ENCODE measurements at regions not wholly inside any gene's neighbourhood (a gene's known extent, or its start where the extent isn't known, plus 50 kb on each side); places are given as distances from the start of the nearest gene placed in this dataset.

GRCh38 chr3:27903446-27903845, 181.3 kb upstream of the EOMES start:
- no peak overlapping the region for H3K4me3 ChIP-seq (ENCODE audit: low read depth, low read length)
- DNase-seq (ENCODE audit: low read depth), result no peak
- TF ChIP-seq, protein P1, sequence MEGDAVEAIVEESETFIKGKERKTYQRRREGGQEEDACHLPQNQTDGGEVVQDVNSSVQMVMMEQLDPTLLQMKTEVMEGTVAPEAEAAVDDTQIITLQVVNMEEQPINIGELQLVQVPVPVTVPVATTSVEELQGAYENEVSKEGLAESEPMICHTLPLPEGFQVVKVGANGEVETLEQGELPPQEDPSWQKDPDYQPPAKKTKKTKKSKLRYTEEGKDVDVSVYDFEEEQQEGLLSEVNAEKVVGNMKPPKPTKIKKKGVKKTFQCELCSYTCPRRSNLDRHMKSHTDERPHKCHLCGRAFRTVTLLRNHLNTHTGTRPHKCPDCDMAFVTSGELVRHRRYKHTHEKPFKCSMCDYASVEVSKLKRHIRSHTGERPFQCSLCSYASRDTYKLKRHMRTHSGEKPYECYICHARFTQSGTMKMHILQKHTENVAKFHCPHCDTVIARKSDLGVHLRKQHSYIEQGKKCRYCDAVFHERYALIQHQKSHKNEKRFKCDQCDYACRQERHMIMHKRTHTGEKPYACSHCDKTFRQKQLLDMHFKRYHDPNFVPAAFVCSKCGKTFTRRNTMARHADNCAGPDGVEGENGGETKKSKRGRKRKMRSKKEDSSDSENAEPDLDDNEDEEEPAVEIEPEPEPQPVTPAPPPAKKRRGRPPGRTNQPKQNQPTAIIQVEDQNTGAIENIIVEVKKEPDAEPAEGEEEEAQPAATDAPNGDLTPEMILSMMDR (IDR thresholded peaks at IDR 0.05; ENCODE audit: insufficient read depth, low read depth, low read length), result no peak

DNA sequence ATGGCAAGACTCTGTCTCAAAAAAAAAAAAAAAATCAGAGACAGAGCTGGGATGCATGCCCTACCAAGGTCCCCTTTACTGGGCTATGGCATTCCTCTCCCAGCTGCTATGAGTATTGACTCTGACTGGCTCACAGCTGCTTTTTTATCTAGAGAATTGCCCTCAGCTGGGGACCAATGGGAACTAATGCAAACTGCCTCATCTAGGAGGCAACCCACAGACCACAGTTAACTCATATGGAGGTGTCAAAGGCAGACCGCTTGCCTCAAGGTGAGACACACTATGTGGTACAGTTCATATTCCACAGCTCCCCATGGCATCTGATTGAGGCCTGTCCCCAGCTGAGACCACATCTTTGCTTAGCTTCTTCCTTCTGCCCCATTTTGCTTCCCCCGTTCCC, 183.5 kb upstream of the EOMES start:
- DNase-seq (ENCODE audit: low read depth), result no peak
- TF ChIP-seq, protein P1 (IDR thresholded peaks at IDR 0.05; ENCODE audit: insufficient read depth, low read depth, low read length), result no peak
- no peak overlapping the region for H3K4me3 ChIP-seq (ENCODE audit: low read depth, low read length)

DNA sequence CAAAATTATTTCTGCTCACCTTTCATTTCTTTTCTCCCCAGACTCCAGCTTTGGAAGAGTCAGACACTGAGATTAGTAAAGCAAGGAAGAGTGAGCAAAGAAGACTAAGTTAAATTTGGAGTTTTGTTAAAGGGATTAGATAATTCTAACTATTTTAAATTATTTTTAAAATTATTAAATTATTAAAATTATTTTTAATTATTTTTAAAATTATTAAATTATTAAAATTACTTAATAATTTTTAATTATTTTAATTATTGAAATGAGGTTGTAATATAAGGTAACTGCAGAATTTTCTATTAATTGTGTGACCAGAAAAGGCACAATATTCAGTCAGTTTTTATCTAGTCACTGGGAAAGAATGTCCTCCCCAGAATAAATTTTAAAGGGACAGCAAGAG, 185.0 kb upstream of the EOMES start:
- no peak for DNase-seq (ENCODE audit: low read depth)
- H3K4me3 ChIP-seq (ENCODE audit: low read depth, low read length), result no peak overlapping the region
- TF ChIP-seq, protein P1 (IDR thresholded peaks at IDR 0.05; ENCODE audit: insufficient read depth, low read depth, low read length), result no peak

DNA sequence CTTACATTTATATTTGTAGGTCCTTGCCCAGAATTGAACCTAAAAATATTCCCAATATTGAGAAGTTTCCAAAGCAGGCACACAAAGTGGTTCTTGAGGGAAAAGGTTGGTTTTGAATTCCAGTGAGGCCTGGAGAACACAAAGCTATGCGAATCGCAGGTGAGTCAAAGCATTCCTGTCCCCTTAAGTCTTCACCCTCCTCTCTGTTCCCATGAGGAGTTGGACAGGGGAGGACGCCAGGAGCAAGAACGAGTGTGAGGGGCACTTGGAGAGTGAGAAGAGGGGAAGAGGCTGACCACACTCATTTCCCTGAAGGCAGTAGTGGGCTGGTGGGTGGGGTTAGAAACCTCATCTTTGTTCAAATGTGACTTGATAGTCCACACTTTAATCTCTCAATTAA, 185.8 kb upstream of the EOMES start:
- DNase-seq (ENCODE audit: low read depth), result no peak
- no peak overlapping the region for H3K4me3 ChIP-seq (ENCODE audit: low read depth, low read length)

GRCh38 chr3:27910456-27910855, 188.3 kb upstream of the EOMES start:
- no peak overlapping the region for H3K4me3 ChIP-seq (ENCODE audit: low read depth, low read length)
- TF ChIP-seq, protein P1 (IDR thresholded peaks at IDR 0.05; ENCODE audit: insufficient read depth, low read depth, low read length), result no peak

More for the DNA sequence above, 185.8 kb upstream of the EOMES start:
- TF ChIP-seq, protein P1 (IDR thresholded peaks at IDR 0.05; ENCODE audit: insufficient read depth, low read depth, low read length), result no peak

GRCh38 chr3:27914199-27914598, 192.1 kb upstream of the EOMES start:
- no peak for DNase-seq (ENCODE audit: low read depth)
- H3K4me3 ChIP-seq (ENCODE audit: low read depth, low read length), result no peak overlapping the region
- TF ChIP-seq, protein P1 (IDR thresholded peaks at IDR 0.05; ENCODE audit: insufficient read depth, low read depth, low read length), result peak; percentile 2

More at GRCh38 chr3:27910456-27910855, 188.3 kb upstream of the EOMES start:
- DNase-seq (ENCODE audit: low read depth), result no peak

DNA sequence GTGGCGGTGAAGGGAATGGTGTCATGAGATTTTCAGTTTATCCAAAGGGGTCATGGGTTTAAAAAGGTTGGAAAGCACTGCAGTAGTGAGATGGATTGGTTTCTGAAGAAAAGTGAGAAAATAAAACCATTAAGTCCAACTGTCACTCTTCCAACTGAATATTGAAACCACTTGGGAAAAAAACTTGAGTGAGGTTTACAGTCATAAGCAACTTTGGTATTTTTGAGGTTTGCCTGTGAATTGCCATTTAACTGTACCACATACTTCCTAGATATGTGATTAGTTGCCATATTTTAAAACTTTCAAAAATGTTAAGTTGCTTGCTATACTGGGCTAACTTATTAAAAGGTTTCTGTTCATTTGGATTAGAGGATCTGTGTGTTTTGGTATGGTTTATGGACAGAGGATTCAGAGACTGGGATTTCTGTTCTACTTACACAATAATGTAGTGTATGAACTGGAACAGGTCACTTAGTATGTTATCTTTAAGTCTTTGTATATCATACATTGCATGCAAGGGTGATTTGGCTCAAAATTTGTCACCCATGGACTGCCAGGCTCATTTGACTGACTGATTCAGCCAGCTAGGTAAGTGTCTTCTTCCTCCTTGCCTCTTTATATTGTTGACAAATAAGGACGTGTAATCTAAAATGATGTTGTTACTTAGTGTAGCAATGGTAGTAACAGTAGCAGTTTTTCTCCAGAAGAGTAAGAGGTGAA, 201.4 kb upstream of the EOMES start:
- DNase-seq (ENCODE audit: low read depth), result no peak

More for the DNA sequence above, 201.4 kb upstream of the EOMES start:
- TF ChIP-seq, protein P1 (IDR thresholded peaks at IDR 0.05; ENCODE audit: insufficient read depth, low read depth, low read length), result no peak
- H3K4me3 ChIP-seq (ENCODE audit: low read depth, low read length), result no peak overlapping the region

Data from fibroblast of villous mesenchyme (primary cell).